HCT116 (cell line): ENCODE measurements at regions not wholly inside any gene's neighbourhood (a gene's known extent, or its start where the extent isn't known, plus 50 kb on each side); places are given as distances from the start of the nearest gene placed in this dataset.

ENCODE experiments used
- ATAC-seq: fragments of 200-7000 bp; cut with Tn5 transposase; 2 replicates; pipeline ENCODE4 v1.9.1; 2020; ENCODE audit warnings: mild to moderate bottlenecking, moderate library complexity
- BruUV-seq: library from RNA; stranded (reverse); fragments of 400-500 nt; replicated peaks from 2 replicates; lab custom pipeline; 2021; lab: Mats Ljungman, UMichigan
- CTCF ChIA-PET: fragments of 300-600 bp; sonication (Branson Sonifier 250); formaldehyde crosslinking; loops from one replicate; lab custom pipeline; 2021; ENCODE audit warnings: antibody characterized with exemption; lab: Charles Lee
- POLR2A ChIA-PET: fragments of 300-600, 350-600 bp; sonication (Branson Sonifier 250); formaldehyde crosslinking; loops from one replicate; lab custom pipeline; 2021; ENCODE audit warnings: antibody characterized with exemption; lab: Charles Lee
- RAD21 ChIA-PET, 2 experiments: fragments of 300-600 bp; sonication (Branson Sonifier 250); formaldehyde crosslinking; loops; one replicate each; lab custom pipeline; 2023; ENCODE audit warnings: low total read pairs in 2 of 2; ENCODE audit not compliant: uncharacterized antibody in 2 of 2, unreplicated experiment in 2 of 2, low non-redundant PET in 1 of 2; lab: Charles Lee
- DNase-seq: peaks from one replicate; pipeline ENCODE4 v3.0.0-alpha.2; 2010; ENCODE audit warnings: low read depth, low spot score
- H2AFZ ChIP-seq: fragments of 200-600 bp; shearing (Covaris generic), sonication (generic); 2 replicates; pipeline ENCODE4 v1.6.1; 2017; ENCODE audit warnings: low read depth, mixed run types, mixed read lengths, antibody characterized with exemption, low read length; ENCODE audit not compliant: poor library complexity, severe bottlenecking
- H3K27ac ChIP-seq: 2 replicates; pipeline ENCODE4 v1.5.1; 2012; ENCODE audit warnings: low read depth, low read length
- H3K27me3 ChIP-seq: fragments of 200-600 bp; sonication (generic); 2 replicates; pipeline ENCODE4 v1.6.1; 2016; ENCODE audit warnings: mixed run types, low read length, mixed read lengths; ENCODE audit not compliant: insufficient read depth
- H3K36me3 ChIP-seq, 2 experiments: fragments of 200-500 bp in 1 of 2; fragments of 200-600 bp in 1 of 2; sonication (Bioruptor generic) in 1 of 2; sonication (generic) in 1 of 2; 2 replicates each; pipeline versions ENCODE4 v1.5.1 to v1.6.1; 2014 to 2016; ENCODE audit warnings: low read length in 2 of 2, inconsistent platforms in 1 of 2, mixed read lengths in 1 of 2, mixed run types in 1 of 2; ENCODE audit not compliant: insufficient read depth in 2 of 2, control insufficient read depth in 1 of 2
- H3K4me1 ChIP-seq, 2 experiments: fragments of 200-600 bp in 1 of 2; sonication (generic) in 1 of 2; 2 replicates each; pipeline versions ENCODE4 v1.5.1 to v1.6.1; 2012 to 2017; ENCODE audit warnings: low read length in 2 of 2, inconsistent platforms in 1 of 2, mild to moderate bottlenecking in 1 of 2, mixed read lengths in 1 of 2, mixed run types in 1 of 2, moderate library complexity in 1 of 2; ENCODE audit not compliant: insufficient read depth in 2 of 2, control insufficient read depth in 1 of 2
- H3K4me2 ChIP-seq: fragments of 200-600 bp; sonication (generic); 2 replicates; pipeline ENCODE4 v1.6.1; 2017; ENCODE audit warnings: mixed run types, low read length, mixed read lengths
- H3K4me3 ChIP-seq, 2 experiments: fragments of 200-600 bp in 1 of 2; sonication (generic) in 1 of 2; replicated peaks in 1 of 2; 2 replicates each; pipeline ENCODE4 v1.5.1; 2011 to 2016; ENCODE audit warnings: low read length in 2 of 2, control low read depth in 1 of 2, low read depth in 1 of 2, mild to moderate bottlenecking in 1 of 2, mixed read lengths in 1 of 2, mixed run types in 1 of 2
- H3K79me2 ChIP-seq: fragments of 200-600 bp; sonication (generic); 2 replicates; pipeline ENCODE4 v1.6.1; 2017; ENCODE audit warnings: mild to moderate bottlenecking, mixed run types, low read length, moderate library complexity, mixed read lengths; ENCODE audit not compliant: insufficient read depth
- H3K9ac ChIP-seq: fragments of 200-600 bp; sonication (generic); 2 replicates; pipeline ENCODE4 v1.6.1; 2016; ENCODE audit warnings: low read length, mixed read lengths
- H3K9me2 ChIP-seq: fragments of 200-600 bp; sonication (generic), shearing (Covaris generic); 2 replicates; pipeline ENCODE4 v1.6.1; 2017; ENCODE audit warnings: mixed run types, mild to moderate bottlenecking, moderate library complexity; ENCODE audit not compliant: insufficient read depth
- H3K9me3 ChIP-seq, 2 experiments: fragments of 200-500 bp in 1 of 2; fragments of 200-600 bp in 1 of 2; sonication (Bioruptor generic) in 1 of 2; sonication (generic) in 1 of 2; 2 replicates each; pipeline ENCODE4 v1.6.1; 2014 to 2017; ENCODE audit warnings: low read length in 2 of 2, mixed read lengths in 2 of 2, inconsistent platforms in 1 of 2, low read depth in 1 of 2, mild to moderate bottlenecking in 1 of 2, mixed run types in 1 of 2, moderate library complexity in 1 of 2; ENCODE audit not compliant: control insufficient read depth in 1 of 2, insufficient read depth in 1 of 2
- H4K20me1 ChIP-seq: fragments of 200-600 bp; sonication (generic), shearing (Covaris generic); 2 replicates; pipeline ENCODE4 v1.6.1; 2017; ENCODE audit warnings: mixed run types, mild to moderate bottlenecking, moderate library complexity; ENCODE audit not compliant: insufficient read depth
- CTCF ChIP-seq, 3 experiments: fragments of 200-600 bp in 1 of 3; sonication (generic) in 1 of 3; IDR thresholded peaks in 2 of 3; conservative IDR thresholded peaks in 1 of 3; 2 replicates each; pipeline ENCODE4 v1.5.1; 2012 to 2017; ENCODE audit warnings: low read depth in 2 of 3, low read length in 2 of 3, antibody characterized with exemption in 1 of 3, borderline replicate concordance in 1 of 3, control low read depth in 1 of 3, mild to moderate bottlenecking in 1 of 3, mixed read lengths in 1 of 3, mixed run types in 1 of 3, moderate library complexity in 1 of 3; ENCODE audit not compliant: insufficient read depth in 1 of 3
- RAD21 ChIP-seq: IDR thresholded peaks from 2 replicates; pipeline ENCODE4 v1.6.1; 2012; ENCODE audit warnings: low read depth, mild to moderate bottlenecking
- REST ChIP-seq: IDR thresholded peaks from 2 replicates; pipeline ENCODE4 v1.6.1; 2012; ENCODE audit warnings: low read depth
- TCF7L2 ChIP-seq: IDR thresholded peaks from 2 replicates; pipeline ENCODE4 v1.7.0; 2011; ENCODE audit warnings: borderline replicate concordance, inconsistent platforms; ENCODE audit not compliant: insufficient read depth, insufficient read length; ENCODE audit errors: extremely low read depth
- intact Hi-C: fragments of 100-400 bp; cut with micrococcal nuclease; formaldehyde crosslinking; loops from 2 replicates; pipeline ENCODE4 v1.10.0; 2022

GRCh38 chr2:34096562-34097171, 497.6 kb upstream of the FAM98A start:
- peak; percentile 15 to 78 (median 53); a peak in 4 of 6 replicates for TF ChIP-seq CTCF (IDR thresholded peaks at IDR 0.05 in 2 of 3, conservative IDR thresholded peaks at IDR 0.05 in 1 of 3; ENCODE audit: borderline replicate concordance in 1 of 3, insufficient read depth in 1 of 3, low read depth in 2 of 3, low read length in 2 of 3)
- peak; percentile 55 for TF ChIP-seq RAD21
- TF ChIP-seq REST: no peak
- no peak for TF ChIP-seq TCF7L2
- no peak overlapping the region for H2AFZ ChIP-seq
- H3K27ac ChIP-seq: no peak overlapping the region
- intact Hi-C loops: loop anchor here (1.0 to 10.0 kb wide), 2 partner anchors 422 to 1314 kb away; no protein-coding TSS in a partner anchor
- H3K4me2 ChIP-seq: no peak overlapping the region
- H4K20me1 ChIP-seq: no peaks in the 10 kb centered on the region
- 0 out of 2 replicates have a peak, but pooled peaks have one; percentile 47 for ATAC-seq
- H3K9ac ChIP-seq: no peak overlapping the region
- DNase-seq: peak; percentile 32
- no peaks in the 10 kb centered on the region for H3K79me2 ChIP-seq
- H3K9me2 ChIP-seq: no peaks in the 10 kb centered on the region
- POLR2A ChIA-PET: no interaction called here
- no peaks in the 10 kb centered on the region for H3K36me3 ChIP-seq
- no peaks in the 10 kb centered on the region for H3K4me1 ChIP-seq
- H3K4me3 ChIP-seq: no peak overlapping the region
- CTCF ChIA-PET: no interaction called here
- RAD21 ChIA-PET: no interaction called here
- no TSS peak for BruUV-seq
- peaks cover 0 to 3% of the 10 kb centered on the region in 2 experiments; a peak in 1 of 4 replicates for H3K9me3 ChIP-seq
- H3K27me3 ChIP-seq: no peaks in the 10 kb centered on the region
